Lung (tissue), 11 donors: ENCODE measurements at regions not wholly inside any gene's neighbourhood (a gene's known extent, or its start where the extent isn't known, plus 50 kb on each side); places are given as distances from the start of the nearest gene placed in this dataset.

ENCODE experiments used
- ATAC-seq: fragments of 200-7000 bp; cut with Tn5 transposase; one replicate; pipeline ENCODE4 v1.9.1; 2020; ENCODE audit warnings: moderate number of reproducible peaks; ENCODE audit not compliant: insufficient read depth, low FRiP score
- DNase-seq, 3 donors: peaks; one replicate each; pipeline ENCODE4 v3.0.0-alpha.2; 2013 to 2017
- H3K27ac ChIP-seq, 2 donors: one replicate each; pipeline ENCODE4 v1.5.1; 2013; ENCODE audit warnings: mild to moderate bottlenecking in 2 of 2, moderate library complexity in 2 of 2, control low read depth in 1 of 2, inconsistent platforms in 1 of 2, low read depth in 1 of 2, low read length in 1 of 2
- H3K27me3 ChIP-seq, 3 donors: one replicate each; pipeline ENCODE4 v1.5.1; 2013; ENCODE audit warnings: low read length in 2 of 3; ENCODE audit not compliant: control insufficient read depth in 3 of 3, insufficient read depth in 3 of 3
- H3K36me3 ChIP-seq, 4 donors: one replicate each; pipeline ENCODE4 v1.5.1; 2013; ENCODE audit warnings: low read length in 4 of 4, mild to moderate bottlenecking in 1 of 4, moderate library complexity in 1 of 4; ENCODE audit not compliant: control insufficient read depth in 4 of 4, insufficient read depth in 4 of 4
- H3K4me1 ChIP-seq, 5 donors: one replicate each; pipeline ENCODE4 v1.5.1; 2013; ENCODE audit warnings: low read length in 5 of 5, mild to moderate bottlenecking in 2 of 5, moderate library complexity in 1 of 5; ENCODE audit not compliant: control insufficient read depth in 5 of 5, insufficient read depth in 5 of 5
- H3K4me3 ChIP-seq: one replicate; pipeline ENCODE4 v1.5.1; 2013; ENCODE audit warnings: mild to moderate bottlenecking, control low read depth, moderate library complexity
- H3K9ac ChIP-seq, 2 donors: one replicate each; pipeline ENCODE4 v1.5.1; 2013; ENCODE audit warnings: low read length in 2 of 2, control low read depth in 1 of 2; ENCODE audit not compliant: insufficient read depth in 1 of 2
- H3K9me3 ChIP-seq, 4 donors: one replicate each; pipeline ENCODE4 v1.5.1; 2013; ENCODE audit warnings: low read length in 3 of 4, mild to moderate bottlenecking in 1 of 4, moderate library complexity in 1 of 4; ENCODE audit not compliant: control insufficient read depth in 4 of 4, insufficient read depth in 3 of 4
- CTCF ChIP-seq: IDR thresholded peaks from 2 replicates; pipeline ENCODE4 v1.5.1; 2012; ENCODE audit warnings: mild to moderate bottlenecking; ENCODE audit errors: control extremely low read depth, extremely low read depth
- WGBS, 2 donors: extraction: QIAGEN DNeasy Blood & Tissue Kit; methylation state at CpG; one replicate each; pipeline ENCODE4 v1.1.7; 2013; 5-methylcytosine and 5-hydroxymethylcytosine counted together
- donor health status: control.
- donor health status: control.
- donor health status: Bipolar disorder and iron deficiency.
- donor health status: healthy.
- donor health status: DM: yes; HTN: yes; CAD: no.

GRCh38 chr5:116380621-116381020 lies 194.0 kb downstream of the SEMA6A start:
- 96 to 98% methylated on average over 2 of the region's 2 CpGs for WGBS, 2 donors
- DNase-seq: no peak
- no peak overlapping the region for H3K27ac ChIP-seq

DNA sequence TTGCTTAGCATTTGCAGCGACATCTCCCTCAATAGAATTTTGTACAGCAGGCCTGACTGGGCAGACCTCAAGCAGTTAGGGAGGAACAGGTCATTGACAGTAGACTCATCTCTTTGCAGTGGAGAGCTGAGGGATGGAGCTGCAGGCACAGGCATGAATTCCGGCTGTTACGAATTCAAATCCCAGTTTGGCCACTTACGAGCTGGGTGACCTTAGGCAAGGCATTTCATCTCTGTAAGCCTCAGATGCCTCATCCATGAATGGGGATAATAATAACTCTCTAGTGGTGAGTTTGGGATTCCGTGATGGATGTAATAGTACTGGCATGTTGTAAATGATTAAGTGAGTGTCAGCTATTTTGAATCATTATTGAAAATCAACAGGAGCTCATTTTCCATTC lies 195.3 kb downstream of the SEMA6A start:
- WGBS, 2 donors: 97% methylated on average over 5 of the region's 5 CpGs
- Histone ChIP-seq H3K4me1 (peaks cover 0 to 10% (median 0%) of the 10 kb centered on the region in 5 donors), H3K4me3 (no peak overlapping the region), H3K36me3 (no peaks in the 10 kb centered on the region), H3K9ac (no peak overlapping the region), H3K9me3 (peaks cover 0 to 1% (median 0%) of the 10 kb centered on the region in 4 donors), H3K27me3 (no peaks in the 10 kb centered on the region), H3K27ac (no peak overlapping the region)
- no peak for TF ChIP-seq CTCF
- ATAC-seq (no peak), DNase-seq (no peak)

More at GRCh38 chr5:116380621-116381020, 194.0 kb downstream of the SEMA6A start:
- ATAC-seq: no peak
- no peak overlapping the region for H3K4me3 ChIP-seq
- H3K9me3 ChIP-seq: no peaks in the 10 kb centered on the region
- no peak overlapping the region for H3K9ac ChIP-seq
- peaks cover 0 to 10% (median 0%) of the 10 kb centered on the region in 5 donors for H3K4me1 ChIP-seq
- TF ChIP-seq CTCF: no peak
- H3K27me3 ChIP-seq: no peaks in the 10 kb centered on the region
- H3K36me3 ChIP-seq: no peaks in the 10 kb centered on the region

DNA sequence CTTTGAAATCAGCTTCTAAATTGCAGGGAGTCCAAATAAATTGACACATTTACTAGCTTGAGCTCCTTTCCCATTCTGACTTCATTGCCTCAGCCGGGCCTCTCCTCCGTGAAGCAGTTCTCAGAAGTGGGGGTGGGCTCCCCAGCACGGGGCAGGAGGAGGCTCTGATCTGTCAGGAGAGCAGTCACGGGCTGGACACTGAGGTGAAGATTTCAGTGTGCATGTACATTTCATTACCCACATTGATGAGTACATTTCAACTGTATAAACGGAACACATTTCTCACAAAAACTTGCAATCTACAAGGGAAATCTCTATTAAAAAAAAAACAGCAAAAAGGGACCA lies 195.9 kb downstream of the SEMA6A start:
- Histone ChIP-seq H3K27me3 (no peaks in the 10 kb centered on the region), H3K27ac (no peak overlapping the region), H3K4me3 (no peak overlapping the region), H3K9ac (no peak overlapping the region), H3K36me3 (no peaks in the 10 kb centered on the region), H3K4me1 (peaks cover 0 to 10% (median 0%) of the 10 kb centered on the region in 5 donors), H3K9me3 (peaks cover 0 to 1% (median 0%) of the 10 kb centered on the region in 4 donors)
- DNase-seq: no peak
- WGBS, 2 donors: 89 to 95% methylated on average over 5 of the region's 5 CpGs
- no peak for ATAC-seq
- TF ChIP-seq CTCF: no peak
